HG03558 (cell line): ENCODE measurements at regions not wholly inside any gene's neighbourhood (a gene's known extent, or its start where the extent isn't known, plus 50 kb on each side); places are given as distances from the start of the nearest gene placed in this dataset.

ENCODE experiments used
- ATAC-seq: cut with Tn5 transposase; IDR thresholded peaks from one replicate; pipeline ENCODE4 v1.9.1; 2021; ENCODE audit warnings: moderate number of reproducible peaks; ENCODE audit not compliant: unreplicated experiment; ENCODE audit errors: extremely low read depth

DNA sequence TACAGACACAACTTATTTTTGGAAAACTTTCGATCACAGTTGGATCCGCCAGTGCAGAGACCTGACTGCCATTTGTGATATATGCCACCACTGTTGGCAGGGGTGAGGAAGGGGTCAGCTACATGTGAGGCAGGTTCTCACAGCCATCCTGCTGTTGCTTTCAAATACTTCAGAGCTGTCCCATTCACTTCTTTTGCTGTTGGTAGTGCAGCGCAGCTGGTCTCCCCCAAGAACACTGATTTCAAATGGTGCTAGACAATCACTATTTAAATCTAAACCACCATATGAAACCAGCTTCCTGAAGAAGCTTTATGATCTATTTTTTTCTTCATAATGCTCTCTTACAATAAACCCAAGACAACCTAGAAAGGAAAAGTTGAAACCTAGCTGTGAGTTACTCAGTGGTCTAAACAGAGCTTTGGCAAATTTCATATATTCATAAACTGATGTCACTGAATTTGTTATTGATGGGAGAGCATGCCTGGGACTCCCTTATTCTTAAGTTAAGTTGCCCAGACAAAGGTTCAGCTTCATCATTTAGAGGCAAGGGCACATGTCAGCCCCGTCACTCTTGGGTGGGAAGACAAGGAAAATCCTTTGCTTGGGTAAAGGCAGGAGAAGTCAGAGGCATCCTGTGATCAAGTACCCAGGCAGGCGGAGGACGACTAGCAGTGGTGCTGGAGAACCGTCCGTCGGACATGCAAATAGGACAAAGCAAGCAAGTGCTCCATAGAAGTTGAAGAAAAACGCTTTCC, 143.4 kb upstream of the KLF14 start:
- ATAC-seq, result no peak

DNA sequence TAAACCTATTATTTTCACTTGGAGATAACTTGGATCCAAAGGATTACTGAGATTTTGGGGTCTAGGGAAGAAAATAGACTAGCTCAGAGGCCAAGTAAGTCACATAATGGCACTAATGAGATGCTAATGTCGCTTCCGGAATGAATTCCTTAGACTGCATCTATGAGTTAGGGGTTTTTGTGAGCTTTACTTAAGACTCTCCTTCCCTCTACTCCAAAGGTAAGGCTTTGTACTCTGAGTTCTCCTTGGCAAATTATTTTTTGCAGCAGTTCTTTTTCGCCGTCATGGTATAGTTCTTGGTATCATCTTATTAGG, 143.9 kb upstream of the KLF14 start:
- no peak for ATAC-seq

DNA sequence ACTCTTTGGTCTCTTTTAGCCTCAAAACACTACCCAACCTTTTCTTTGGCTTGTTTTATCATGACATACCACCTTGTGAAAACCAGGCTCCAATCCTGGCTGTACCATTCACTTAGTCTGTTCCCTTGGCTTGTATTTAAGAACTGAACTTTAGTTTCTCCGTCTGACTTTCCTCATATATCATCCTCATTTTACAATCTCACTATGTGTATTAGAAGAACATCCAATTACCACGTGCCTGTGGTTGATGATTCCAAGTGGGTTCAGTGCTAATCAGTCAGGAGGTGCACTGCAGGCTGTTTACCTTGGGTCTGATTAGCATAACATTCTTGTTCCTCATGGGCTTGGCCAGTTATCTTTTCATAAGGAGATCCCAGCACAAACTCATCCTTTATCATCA, 144.8 kb upstream of the KLF14 start:
- no peak for ATAC-seq

DNA sequence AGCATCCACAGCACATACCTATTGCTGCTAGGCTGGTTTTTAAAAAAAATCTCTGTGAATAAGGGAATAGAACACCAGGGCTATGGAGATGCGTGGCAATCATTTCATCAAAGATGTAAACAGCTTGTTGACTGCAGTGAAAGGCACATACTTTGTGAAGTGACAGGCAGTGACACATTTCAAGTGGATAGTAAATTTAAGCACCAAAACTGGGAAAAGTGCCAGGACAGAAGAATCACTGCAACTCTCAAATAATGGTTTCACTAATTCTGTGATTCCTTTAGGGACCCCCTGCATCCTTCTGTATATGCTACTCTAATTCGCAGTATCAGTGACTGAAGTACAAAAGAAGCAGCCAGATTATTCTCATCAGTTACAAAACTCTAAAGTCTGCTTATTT, 145.2 kb upstream of the KLF14 start:
- ATAC-seq, result no peak

- ATAC-seq, result no peak
Measured at GRCh38 chr7:130880668-130881067, 146.7 kb upstream of the KLF14 start.

DNA sequence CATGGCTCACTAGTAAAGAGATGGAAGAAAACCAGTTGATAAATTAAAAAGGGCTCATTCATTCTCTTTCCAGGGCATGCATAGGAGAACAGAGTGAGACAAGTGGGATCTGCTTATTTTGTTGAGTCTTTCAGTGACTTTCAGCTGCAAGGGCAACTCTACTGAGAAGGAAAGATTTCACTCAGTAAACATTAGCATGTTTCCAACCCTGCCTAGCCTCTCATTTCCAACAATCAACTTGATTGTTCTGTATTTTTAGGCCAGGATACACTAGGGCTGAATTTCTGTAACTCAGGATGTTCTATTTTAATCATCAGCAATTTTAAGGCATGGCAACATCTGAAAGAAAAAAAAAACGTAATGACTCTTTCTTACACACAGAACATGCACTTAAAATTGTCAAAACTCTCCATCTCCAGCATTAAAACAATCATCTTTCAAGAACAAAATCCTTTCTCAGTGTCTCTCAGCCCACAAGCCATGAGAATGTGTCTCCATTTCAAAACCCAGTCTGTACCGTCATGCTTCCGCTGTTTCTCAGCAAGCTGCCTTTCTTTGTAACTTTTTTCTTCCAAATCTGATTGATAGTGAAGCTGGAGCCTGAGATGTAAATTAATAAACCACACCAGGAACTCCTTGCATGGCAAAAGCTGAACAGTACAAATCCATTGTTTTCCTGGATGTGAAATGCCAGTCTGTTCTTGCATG, 147.2 kb upstream of the KLF14 start:
- no peak for ATAC-seq

DNA sequence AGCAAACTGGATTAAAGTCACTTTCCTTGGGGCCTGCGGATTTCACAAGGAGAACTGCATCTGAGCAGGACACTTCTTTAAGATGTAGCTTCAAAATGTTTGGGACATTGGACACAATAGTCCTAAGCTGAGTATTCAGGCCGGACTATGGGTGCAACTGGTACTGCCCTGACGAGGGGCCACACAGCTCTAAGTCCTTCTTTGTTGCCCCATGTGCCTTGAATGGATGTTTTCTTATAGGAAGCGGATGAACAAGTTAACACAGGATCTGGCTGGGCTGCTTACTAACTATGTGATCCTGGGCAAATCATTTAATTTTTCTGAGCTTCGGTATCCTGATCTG, 147.8 kb upstream of the KLF14 start:
- ATAC-seq, result no peak

GRCh38 chr7:130882396-130882795, 148.4 kb upstream of the KLF14 start:
- ATAC-seq, result no peak

GRCh38 chr7:130883928-130884327, 149.9 kb upstream of the KLF14 start:
- no peak for ATAC-seq

- ATAC-seq, result no peak
Measured at GRCh38 chr7:130884437-130885417, 150.7 kb upstream of the KLF14 start.

- ATAC-seq, result no peak
Measured at GRCh38 chr7:130886438-130887135, 152.6 kb upstream of the KLF14 start.

DNA sequence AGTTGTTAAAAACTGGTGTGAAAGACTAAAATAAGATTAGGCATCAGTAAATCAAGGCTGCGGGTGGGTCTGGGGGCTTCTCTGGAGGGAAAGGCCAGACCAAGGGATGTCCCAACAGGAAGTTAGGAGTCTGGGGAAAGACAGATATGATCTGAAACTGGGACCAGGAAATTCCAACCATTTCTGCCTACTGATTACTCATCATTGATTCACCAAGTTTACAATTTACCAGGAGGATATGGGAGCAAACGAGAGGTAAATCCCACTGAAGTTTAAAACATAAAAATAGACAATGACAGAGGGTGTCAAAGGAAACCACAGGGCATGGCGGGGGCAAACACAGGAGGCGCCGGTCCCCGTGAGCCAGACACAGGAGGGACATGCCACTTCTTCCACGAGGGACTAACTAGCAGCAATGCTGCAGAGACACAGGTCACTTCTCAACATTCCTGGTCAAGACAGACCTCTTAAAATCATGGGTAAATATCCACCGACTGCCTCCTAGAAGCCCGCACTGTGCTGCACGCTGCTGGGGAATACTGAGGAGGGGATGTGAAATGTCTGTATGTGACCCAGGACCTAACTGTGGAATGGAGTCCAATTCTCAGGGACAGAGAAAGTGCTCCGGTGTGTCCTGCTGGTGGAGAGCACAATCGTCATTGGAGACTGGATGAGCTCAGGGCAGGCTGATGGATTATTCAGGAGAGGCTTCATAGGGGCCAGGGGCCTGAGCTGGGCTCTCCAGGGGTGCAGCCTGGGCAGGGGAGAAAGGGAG, 153.4 kb upstream of the KLF14 start:
- ATAC-seq, result no peak

DNA sequence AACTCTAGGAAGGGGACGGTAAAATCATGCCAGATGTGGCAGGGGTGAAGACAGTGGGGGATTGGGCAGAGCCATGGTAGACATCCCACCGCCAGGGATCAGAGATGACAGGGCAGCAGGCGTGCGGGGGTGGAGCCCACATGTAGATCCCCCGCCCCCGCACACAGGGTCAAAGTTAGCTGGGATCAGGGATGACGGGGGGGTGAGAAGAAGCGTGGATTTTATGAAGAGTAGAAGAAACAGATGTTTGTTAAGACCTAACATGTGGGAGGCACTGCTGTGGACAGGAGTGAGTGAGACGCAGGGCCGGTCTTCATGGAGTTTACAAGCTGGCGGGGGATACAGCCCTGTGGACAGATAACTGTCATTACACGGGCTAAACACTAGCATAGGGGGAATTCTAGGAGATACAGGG, 154.0 kb upstream of the KLF14 start:
- no peak for ATAC-seq

DNA sequence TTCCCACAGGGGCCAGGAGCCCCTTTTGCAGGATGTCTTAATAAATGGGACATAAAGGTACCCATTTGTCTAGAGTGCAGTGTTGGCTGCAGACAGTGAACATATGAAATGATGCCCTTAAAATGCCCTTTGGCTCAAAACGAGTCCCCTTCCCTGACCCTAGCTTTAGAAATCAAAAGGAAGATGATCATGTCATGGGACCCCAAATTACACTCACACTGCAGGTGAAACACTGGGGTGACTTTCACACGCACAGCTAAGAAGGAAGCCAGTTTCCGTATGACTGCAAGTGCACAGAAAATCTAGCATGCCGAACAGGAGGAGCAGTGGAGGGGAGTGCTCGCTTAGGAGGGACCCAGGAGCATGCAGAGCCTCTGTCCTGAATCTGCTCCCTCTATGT, 154.5 kb upstream of the KLF14 start:
- no peak for ATAC-seq

- no peak for ATAC-seq
Measured at GRCh38 chr7:130890176-130891020, 156.4 kb upstream of the KLF14 start.

DNA sequence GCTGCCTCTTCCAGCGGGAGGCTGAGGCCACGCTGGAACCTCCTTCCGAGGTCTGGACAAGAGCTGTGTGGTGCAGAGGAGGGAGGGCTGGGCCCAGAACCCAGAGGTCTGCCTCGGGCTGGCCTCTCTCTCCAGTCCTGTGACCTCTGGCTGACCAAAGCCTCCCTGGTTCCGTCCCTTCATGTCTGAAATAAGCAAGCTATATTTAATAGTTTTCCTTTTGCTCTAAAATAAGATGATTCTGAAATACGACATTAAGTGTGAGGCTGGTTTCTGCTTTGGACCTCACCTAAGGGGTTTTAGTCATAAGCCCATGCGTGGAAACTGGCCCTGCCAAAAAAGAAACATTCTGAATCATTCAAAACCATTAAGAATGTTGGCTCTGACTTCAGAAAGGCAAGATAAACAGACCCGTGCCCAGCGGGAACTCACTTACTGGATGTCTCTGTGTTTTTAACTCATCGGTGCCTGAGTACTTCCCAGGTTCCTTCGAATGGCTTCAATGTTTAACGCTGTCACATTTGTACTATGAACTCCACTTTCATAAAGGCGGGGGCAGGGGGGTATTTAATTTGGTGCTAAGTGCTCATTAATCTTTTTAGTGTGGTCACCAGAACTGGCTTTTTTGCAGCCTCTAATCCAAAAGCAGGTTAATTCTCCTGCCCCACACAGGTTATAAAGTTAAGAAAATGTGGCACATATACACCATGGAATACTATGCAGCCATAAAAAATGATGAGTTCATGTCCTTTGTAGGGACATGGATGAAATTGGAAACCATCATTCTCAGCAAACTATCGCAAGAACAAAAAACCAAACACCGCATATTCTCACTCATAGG, 157.5 kb upstream of the KLF14 start:
- no peak for ATAC-seq

DNA sequence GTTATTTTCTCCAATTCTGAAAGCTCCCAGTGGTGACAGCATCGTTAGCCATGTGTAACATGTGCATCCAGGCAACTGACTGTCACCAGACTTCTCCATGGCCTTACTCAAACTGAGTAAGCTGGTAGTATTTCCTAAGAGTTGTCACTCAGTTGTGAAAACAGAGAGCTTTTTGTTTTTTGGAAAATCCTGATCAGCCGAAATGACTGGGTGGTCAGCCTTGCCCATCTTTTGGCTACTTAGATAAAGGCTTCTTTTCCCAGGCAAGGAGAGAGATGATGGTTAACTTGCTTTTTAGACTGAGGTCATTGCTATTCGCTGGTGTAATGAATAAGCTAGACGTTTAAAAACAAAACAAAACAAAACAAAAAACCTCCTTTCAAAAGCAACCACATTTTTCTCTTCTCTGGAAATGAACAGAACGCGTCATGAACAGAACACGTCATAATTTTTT, 159.5 kb upstream of the KLF14 start:
- no peak for ATAC-seq
